ENCODE measurements at regions not wholly inside any gene's neighbourhood (a gene's known extent, or its start where the extent isn't known, plus 50 kb on each side); places are given as distances from the start of the nearest gene placed in this dataset.
"Not testable (repeated sequence)": the region's sequence is repeated elsewhere in the genome, so short reads cannot be mapped to it uniquely, and the experiment has no call there.

DNA sequence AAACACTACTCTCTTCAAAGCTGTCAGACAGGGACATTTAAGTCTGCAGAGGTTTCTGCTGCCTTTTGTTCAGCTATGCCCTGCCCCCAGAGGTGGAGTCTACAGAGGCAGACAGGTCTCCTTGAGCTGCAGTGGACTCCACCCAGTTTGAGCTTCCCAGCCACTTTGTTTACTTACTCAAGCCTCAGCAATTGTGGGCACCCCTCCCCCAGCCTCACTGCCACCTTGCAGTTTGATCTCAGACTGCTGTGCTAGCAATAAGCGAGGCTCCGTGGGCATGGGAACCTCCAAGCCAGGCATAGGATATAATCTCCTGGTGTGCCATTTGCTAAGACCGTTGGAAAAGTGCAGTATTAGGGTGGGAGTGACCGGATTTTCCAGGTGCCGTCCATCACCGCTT is 435.2 kb downstream of the TMEM121 start:
- in situ Hi-C loops (cut with MboI; ENCODE audit: low sequenced_read_pairs); H3K9me3 ChIP-seq; H3K36me3 ChIP-seq (replicated peaks); H3K4me1 ChIP-seq; H3K4me3 ChIP-seq; H3K27me3 ChIP-seq (ENCODE audit: low read depth); DNase-seq (ENCODE audit: low spot score in 2 of 2): not testable (repeated sequence)

DNA sequence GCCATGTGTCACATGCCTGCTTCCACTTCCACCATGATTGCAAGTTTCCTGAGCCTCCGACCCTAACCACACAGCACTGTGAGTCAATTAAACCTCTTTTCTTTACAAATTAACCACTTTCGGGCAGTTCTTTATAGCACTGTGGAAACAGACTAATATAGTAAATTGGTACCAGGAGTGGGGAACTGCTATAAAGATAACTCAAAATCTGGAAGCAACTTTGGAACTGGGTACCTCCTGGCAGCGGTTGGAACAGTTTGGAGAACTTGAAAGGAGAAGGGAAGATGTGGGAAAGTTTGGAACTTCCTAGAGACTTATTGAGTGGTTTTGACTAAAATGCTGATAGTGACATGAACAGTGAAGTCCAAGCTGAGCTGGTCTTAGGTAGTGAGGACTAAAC is 436.1 kb downstream of the TMEM121 start:
- in situ Hi-C loops (cut with MboI; ENCODE audit: low sequenced_read_pairs) = no loop called here
- H3K27me3 ChIP-seq (ENCODE audit: low read depth) = no peaks in the 10 kb centered on the region
- no peak for DNase-seq (ENCODE audit: low spot score in 2 of 2)
- H3K36me3 ChIP-seq (replicated peaks) = no peaks in the 10 kb centered on the region
- no peaks in the 10 kb centered on the region for H3K4me1 ChIP-seq
- no peak overlapping the region for H3K4me3 ChIP-seq
- H3K9me3 ChIP-seq = no peaks in the 10 kb centered on the region

DNA sequence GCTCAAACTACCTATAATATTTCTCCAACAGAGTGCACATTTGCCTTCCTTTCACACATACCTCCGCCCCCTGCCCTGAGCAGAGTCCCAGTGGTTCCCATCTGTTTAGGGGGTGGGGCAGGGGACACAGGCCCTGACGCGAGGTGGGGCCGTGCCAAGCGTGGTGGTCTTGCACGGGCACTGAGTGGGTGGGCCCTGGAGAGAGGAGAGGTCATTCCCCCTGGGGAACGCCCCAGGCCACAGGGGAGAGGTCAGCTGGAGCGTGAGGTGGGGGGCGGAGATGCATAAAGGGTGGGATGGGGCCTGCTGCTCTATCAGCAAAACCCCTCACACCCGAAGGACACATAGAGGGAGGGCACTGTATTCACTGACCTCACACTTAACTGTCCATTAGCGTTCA is 441.9 kb downstream of the TMEM121 start:
- Histone ChIP-seq H3K4me1 (no peaks in the 10 kb centered on the region), H3K36me3 (replicated peaks) (no peaks in the 10 kb centered on the region), H3K4me3 (no peak overlapping the region), H3K27me3 (ENCODE audit: low read depth) (no peaks in the 10 kb centered on the region), H3K9me3 (no peaks in the 10 kb centered on the region)
- DNase-seq (ENCODE audit: low spot score in 2 of 2) = no peak
- in situ Hi-C loops (cut with MboI; ENCODE audit: low sequenced_read_pairs) = no loop called here

DNA sequence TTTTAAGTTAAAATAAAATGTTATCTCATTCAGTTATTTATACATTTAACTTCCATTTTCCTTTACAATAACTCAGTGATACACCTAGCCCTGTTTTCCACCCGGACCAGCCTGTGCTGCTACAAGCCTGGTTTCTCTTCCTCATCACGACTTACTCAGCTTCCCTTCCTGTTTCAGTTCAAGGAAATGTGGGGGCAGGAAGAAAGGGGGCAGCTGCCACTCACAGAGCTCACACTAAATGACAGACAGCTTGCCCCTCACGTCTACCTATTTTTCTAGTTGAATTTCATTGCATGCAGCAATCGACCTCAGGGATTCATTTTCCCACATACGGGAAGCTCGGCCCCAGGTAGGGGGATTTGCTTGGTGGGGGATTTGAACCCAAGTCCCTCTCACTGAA is 442.6 kb downstream of the TMEM121 start:
- in situ Hi-C loops (cut with MboI; ENCODE audit: low sequenced_read_pairs); H3K4me3 ChIP-seq; DNase-seq (ENCODE audit: low spot score in 2 of 2); H3K4me1 ChIP-seq; H3K36me3 ChIP-seq (replicated peaks); H3K9me3 ChIP-seq; H3K27me3 ChIP-seq (ENCODE audit: low read depth): not testable (repeated sequence)

DNA sequence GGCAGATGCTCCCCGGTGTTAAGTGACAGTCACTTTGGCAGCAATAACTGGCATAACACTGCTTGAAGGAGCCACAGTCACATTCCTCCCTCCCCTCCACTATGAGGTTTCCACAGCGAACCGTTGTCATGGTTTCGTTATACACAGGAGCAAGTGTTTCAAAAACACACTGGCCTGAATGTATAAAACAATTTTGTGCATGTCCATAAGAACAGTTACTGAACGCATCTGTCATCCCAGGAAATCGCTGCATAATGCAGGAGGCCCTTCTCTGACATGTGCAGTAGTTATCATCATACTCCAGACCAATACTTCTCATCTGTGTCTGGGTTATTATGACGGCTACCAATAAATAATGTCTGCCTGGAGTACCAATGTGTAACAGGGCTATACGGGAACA is 444.4 kb downstream of the TMEM121 start:
- in situ Hi-C loops (cut with MboI; ENCODE audit: low sequenced_read_pairs); H3K36me3 ChIP-seq (replicated peaks); H3K4me3 ChIP-seq; DNase-seq (ENCODE audit: low spot score in 2 of 2); H3K4me1 ChIP-seq; H3K9me3 ChIP-seq; H3K27me3 ChIP-seq (ENCODE audit: low read depth): not testable (repeated sequence)

DNA sequence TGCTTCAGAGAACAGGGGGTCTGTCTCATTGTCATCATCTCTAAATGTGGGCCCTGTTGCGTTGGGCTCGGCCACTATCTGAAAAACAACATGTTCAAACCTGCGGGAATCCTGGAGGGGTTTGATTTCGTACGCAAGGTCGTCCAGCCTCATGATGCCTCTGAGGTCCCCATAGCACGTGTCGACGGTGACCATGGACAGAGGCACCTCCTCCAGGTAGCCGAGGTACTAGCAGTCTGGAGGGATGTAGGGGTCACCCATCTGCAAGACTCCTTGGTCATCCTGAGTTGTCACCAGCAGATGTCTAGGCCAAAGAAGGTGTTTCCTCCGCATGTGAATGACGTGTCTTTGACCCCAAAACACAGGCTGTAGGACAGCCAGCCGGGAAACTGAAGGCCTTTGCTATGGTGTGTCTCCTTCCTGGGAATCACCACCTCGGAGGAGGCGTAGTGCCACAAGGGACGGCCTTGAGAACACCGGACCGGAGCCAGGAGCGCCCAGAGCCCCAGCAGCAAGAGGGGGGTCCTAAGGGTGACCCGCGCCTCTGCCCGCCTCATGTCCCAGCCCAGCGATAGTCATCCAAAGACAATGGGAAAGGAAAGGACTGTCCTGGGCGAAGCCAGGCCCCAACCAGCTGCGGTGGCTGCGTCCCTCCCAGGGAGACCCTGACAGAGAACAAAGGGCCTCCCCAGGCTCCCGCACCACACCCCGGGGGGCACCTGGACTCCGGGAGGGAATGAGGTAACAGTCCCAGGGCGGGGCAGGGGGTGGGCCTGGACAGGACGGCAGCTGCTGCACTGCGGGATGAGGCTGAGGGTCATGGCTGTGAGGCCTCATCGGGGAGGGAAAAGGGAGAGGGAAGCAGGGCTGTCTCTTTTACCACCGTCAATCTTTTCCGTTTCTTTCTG is 445.5 kb downstream of the TMEM121 start:
- Histone ChIP-seq H3K4me1 (no peaks in the 10 kb centered on the region), H3K9me3 (no peaks in the 10 kb centered on the region), H3K27me3 (ENCODE audit: low read depth) (no peaks in the 10 kb centered on the region), H3K36me3 (replicated peaks) (no peaks in the 10 kb centered on the region), H3K4me3 (no peak overlapping the region)
- in situ Hi-C loops (cut with MboI; ENCODE audit: low sequenced_read_pairs) = no loop called here
- DNase-seq (ENCODE audit: low spot score in 2 of 2) = no peak

DNA sequence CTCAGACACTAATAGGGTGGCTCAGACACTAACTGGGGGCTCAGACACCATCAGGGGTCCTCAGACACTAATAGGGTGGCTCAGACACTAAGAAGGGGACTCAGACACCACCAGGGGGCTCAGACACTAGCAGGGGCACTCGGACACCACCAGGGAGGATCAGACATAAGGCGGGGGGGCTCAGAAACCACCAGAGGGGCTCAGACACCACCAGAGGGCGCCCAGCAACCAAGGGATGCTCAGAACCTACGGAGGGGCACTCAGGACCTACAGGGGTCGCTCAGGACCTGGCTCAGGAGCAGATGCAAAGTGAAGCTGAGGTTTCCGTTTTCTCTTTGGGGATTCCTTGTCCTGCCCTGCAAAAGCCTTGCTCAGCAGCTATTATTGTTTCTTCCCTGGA is 448.5 kb downstream of the TMEM121 start:
- Histone ChIP-seq H3K9me3 (no peaks in the 10 kb centered on the region), H3K27me3 (ENCODE audit: low read depth) (no peaks in the 10 kb centered on the region), H3K36me3 (replicated peaks) (no peaks in the 10 kb centered on the region), H3K4me3 (no peak overlapping the region), H3K4me1 (no peaks in the 10 kb centered on the region)
- DNase-seq (ENCODE audit: low spot score in 2 of 2) = peak; percentile 2 to 55
- in situ Hi-C loops (cut with MboI; ENCODE audit: low sequenced_read_pairs) = no loop called here

DNA sequence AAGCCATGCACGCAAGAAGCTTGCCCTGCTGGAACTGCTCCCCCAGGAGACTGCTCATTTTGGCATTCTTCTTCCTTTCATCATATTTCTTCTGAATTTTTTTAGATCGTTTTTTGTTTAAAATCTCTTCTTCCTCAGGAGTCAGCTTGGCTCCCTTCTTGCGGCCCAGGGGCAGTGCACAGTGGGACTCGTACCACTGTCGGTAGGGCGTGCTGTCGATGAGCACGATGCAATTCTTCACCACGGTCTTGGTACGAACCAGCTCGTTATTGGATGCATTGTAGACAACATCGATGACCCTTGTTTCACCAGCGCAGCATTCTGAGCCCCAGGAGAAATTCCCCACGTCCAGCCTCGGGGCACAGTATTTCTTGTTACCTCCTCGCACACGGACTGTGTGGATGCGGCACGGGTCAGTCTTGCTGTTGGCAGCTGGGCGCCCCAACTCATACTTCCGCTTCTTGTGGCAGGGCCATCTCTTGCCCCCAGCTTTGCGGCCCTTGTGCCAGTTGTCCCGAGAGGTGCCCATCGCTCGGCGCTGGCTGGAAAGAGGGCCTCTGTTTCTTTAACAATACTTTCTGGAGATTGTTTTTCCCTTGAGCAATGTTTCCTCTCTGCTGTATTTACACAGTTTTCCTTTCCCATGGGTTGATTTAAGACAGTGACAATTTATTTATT is 452.4 kb downstream of the TMEM121 start:
- Histone ChIP-seq H3K36me3 (replicated peaks) (no peaks in the 10 kb centered on the region), H3K4me3 (no peak overlapping the region), H3K4me1 (no peaks in the 10 kb centered on the region), H3K27me3 (ENCODE audit: low read depth) (no peaks in the 10 kb centered on the region), H3K9me3 (no peaks in the 10 kb centered on the region)
- in situ Hi-C loops (cut with MboI; ENCODE audit: low sequenced_read_pairs) = no loop called here
- no peak for DNase-seq (ENCODE audit: low spot score in 2 of 2)

DNA sequence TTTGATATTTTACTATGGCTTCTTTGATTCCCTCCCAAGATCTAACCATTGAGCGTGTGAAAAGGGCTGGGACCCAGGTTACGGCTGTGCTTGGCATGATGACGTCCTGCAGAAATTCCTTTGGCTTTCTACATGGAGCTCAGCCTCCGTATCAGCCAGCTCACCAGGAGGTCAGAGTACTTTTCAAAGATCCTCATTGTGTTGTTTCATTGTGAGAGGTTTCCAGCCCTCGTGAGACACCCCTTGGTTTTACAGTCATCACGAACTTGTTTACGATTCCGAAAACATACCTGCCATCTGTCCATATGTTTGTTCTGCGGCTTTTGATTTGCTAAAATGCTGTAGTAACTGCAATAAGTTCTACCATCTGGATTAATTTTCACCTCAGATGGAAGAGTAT is 453.1 kb downstream of the TMEM121 start:
- no peaks in the 10 kb centered on the region for H3K36me3 ChIP-seq (replicated peaks)
- H3K27me3 ChIP-seq (ENCODE audit: low read depth) = no peaks in the 10 kb centered on the region
- H3K4me3 ChIP-seq = no peak overlapping the region
- H3K9me3 ChIP-seq = no peaks in the 10 kb centered on the region
- in situ Hi-C loops (cut with MboI; ENCODE audit: low sequenced_read_pairs) = no loop called here
- no peaks in the 10 kb centered on the region for H3K4me1 ChIP-seq
- DNase-seq (ENCODE audit: low spot score in 2 of 2) = no peak

DNA sequence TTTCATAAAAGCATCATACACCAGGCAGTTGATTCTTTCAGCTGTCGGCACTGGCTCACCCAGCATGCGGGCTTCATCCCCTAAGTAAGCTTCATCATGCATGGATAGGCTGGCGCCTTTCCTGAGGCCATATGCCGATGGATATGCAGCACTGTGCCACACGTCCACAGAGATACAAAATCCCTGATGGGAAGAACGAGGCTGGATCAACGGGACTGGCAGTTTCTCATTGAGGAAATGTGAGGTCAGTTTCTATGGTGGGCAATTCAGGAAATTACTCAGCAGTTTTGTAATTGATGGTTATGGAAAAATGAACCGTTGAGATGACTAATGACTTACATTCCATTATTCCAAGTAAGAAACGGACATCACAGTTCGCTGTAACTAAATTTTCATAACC is 453.8 kb downstream of the TMEM121 start:
- Histone ChIP-seq H3K36me3 (replicated peaks) (no peaks in the 10 kb centered on the region), H3K9me3 (no peaks in the 10 kb centered on the region), H3K4me3 (no peak overlapping the region), H3K27me3 (ENCODE audit: low read depth) (no peaks in the 10 kb centered on the region), H3K4me1 (no peaks in the 10 kb centered on the region)
- no peak for DNase-seq (ENCODE audit: low spot score in 2 of 2)
- in situ Hi-C loops (cut with MboI; ENCODE audit: low sequenced_read_pairs) = no loop called here

DNA sequence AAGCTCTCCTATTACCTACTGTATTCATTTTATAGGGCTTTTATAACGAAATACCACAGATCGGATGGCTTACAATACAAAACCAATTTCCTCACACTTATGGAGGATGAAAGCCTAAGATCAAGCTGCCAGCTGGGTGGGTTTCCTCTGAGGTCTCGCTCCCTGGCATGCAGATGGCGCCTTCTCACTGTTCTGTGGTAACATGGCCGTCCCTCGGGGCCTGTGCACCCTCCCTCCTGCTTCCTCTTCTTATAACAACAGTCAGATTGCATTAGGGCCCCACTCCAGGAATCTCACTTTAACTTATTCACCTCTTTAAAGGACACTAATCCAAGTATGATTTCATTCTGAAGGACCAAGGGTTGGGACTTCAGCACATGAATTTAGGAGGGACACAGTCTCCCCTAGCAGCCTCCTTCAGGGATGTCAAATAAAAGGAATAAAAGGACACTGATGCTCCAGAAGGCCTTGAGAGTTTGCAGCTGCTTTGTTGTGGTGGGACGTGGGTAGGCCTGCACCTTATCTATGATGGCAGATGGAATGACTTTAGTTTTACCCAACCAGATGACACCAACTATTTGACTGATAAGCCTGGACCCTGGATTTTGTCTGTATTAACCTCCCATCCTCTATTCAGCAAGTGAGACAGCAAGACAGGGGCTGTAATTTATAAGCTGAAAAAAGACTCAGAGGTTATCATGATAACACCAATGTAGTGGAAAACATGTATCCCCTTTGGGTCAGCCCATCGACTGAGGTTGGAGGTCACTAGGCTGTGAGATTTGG is 455.3 kb downstream of the TMEM121 start:
- H3K36me3 ChIP-seq (replicated peaks); H3K4me1 ChIP-seq; in situ Hi-C loops (cut with MboI; ENCODE audit: low sequenced_read_pairs); H3K9me3 ChIP-seq; H3K4me3 ChIP-seq; H3K27me3 ChIP-seq (ENCODE audit: low read depth); DNase-seq (ENCODE audit: low spot score in 2 of 2): not testable (repeated sequence)

DNA sequence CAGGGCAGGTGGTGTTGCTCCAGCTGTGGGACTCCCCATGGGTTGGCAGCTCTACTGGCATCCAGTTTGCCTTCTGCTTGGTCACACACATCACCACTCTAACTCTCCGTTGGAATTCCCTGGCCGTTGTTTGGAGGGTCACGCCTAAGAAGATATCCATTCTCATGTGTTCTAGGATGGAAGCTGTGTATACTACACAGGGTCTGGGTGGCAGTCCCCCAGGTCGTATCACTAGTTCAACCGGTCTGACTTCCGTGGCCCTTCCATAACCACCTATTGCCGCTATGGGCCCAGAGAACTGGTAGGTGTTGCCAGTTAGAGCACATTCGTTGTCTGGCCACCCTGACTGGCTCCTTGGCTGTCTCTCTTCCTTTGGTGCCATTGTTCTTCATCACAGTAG is 456.3 kb downstream of the TMEM121 start:
- Histone ChIP-seq H3K9me3 (no peaks in the 10 kb centered on the region), H3K27me3 (ENCODE audit: low read depth) (no peaks in the 10 kb centered on the region), H3K4me3 (no peak overlapping the region), H3K4me1 (no peaks in the 10 kb centered on the region), H3K36me3 (replicated peaks) (no peaks in the 10 kb centered on the region)
- in situ Hi-C loops (cut with MboI; ENCODE audit: low sequenced_read_pairs) = no loop called here
- DNase-seq (ENCODE audit: low spot score in 2 of 2) = no peak

DNA sequence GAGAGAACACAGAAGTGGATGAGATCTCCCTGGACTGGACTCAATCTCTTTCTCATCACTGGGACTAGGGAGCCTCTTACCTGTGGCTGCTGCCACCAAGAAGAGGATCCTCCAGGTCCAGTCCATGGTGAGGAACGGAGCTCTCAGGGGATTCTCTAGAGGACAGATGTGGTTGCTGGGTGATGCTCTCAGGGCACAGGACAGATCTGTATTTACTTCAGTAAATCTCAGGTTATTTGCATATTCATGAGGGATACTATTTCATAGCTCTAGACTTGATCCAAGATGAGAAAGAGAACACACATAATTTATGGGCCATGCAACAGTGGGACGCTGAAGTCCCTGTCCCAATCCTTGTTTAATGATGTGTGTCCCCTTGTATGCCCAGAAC is 460.5 kb downstream of the TMEM121 start:
- in situ Hi-C loops (cut with MboI; ENCODE audit: low sequenced_read_pairs) = no loop called here

DNA sequence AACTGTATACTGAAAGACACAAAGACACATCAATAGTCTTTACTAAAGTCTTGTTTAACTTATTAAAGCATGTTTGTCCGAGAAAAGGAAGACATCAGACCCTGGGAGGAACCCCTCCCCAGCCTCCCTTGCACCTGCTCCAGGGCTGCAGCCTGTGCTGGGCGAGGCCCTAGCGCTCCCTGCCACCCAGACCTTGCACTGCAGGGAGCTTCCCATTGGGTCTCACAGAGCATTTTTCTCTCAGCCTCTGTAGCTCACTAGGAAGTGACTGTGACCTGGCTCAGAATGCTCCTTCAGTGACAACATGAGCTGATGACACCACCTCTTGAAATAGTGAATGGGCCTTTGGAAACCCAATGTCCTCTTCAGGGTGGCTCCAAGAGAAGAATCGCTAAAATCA is 461.2 kb downstream of the TMEM121 start:
- no peak for DNase-seq (ENCODE audit: low spot score in 2 of 2)
- no peaks in the 10 kb centered on the region for H3K9me3 ChIP-seq
- in situ Hi-C loops (cut with MboI; ENCODE audit: low sequenced_read_pairs) = no loop called here
- H3K4me3 ChIP-seq = no peak overlapping the region
- H3K27me3 ChIP-seq (ENCODE audit: low read depth) = no peaks in the 10 kb centered on the region
- no peaks in the 10 kb centered on the region for H3K36me3 ChIP-seq (replicated peaks)
- no peaks in the 10 kb centered on the region for H3K4me1 ChIP-seq

More for the DNA sequence above, 460.5 kb downstream of the TMEM121 start:
- DNase-seq (ENCODE audit: low spot score in 2 of 2) = no peak
- Histone ChIP-seq H3K27me3 (ENCODE audit: low read depth) (no peaks in the 10 kb centered on the region), H3K36me3 (replicated peaks) (no peaks in the 10 kb centered on the region), H3K4me3 (no peak overlapping the region), H3K4me1 (no peaks in the 10 kb centered on the region), H3K9me3 (no peaks in the 10 kb centered on the region)

Measured in HAP-1 (cell line).